ENCODE measurements at regions not wholly inside any gene's neighbourhood (a gene's known extent, or its start where the extent isn't known, plus 50 kb on each side); places are given as distances from the start of the nearest gene placed in this dataset.
"Not testable (repeated sequence)": the region's sequence is repeated elsewhere in the genome, so short reads cannot be mapped to it uniquely, and the experiment has no call there.

- H3K27ac ChIP-seq (ENCODE audit: insufficient read depth, low read length); DNase-seq; intact Hi-C loops (cut with micrococcal nuclease); H3K27me3 ChIP-seq (ENCODE audit: control insufficient read depth, insufficient read depth, low read length); H3K9me1 ChIP-seq (ENCODE audit: insufficient read depth, low read length); H3K4me2 ChIP-seq (ENCODE audit: low read depth, low read length); H3K4me3 ChIP-seq (ENCODE audit: insufficient read depth, low read depth, low read length); H3K18ac ChIP-seq (ENCODE audit: low read depth, low read length); ATAC-seq (ENCODE audit: low read depth); H3K36me3 ChIP-seq (ENCODE audit: control insufficient read depth, insufficient read depth, low read length); H3K56ac ChIP-seq (ENCODE audit: extremely low read depth, insufficient read depth, low read length); H3K23ac ChIP-seq (ENCODE audit: low read depth, low read length); in situ Hi-C loops (cut with MboI; ENCODE audit: low sequenced_read_pairs); H2BK20ac ChIP-seq (ENCODE audit: low read depth, low read length); H2AK9ac ChIP-seq (replicated peaks; ENCODE audit: low read depth, low read length, poor library complexity); dilution Hi-C loops (cut with HindIII; ENCODE audit: low sequenced_read_pairs, unreplicated experiment); H4K5ac ChIP-seq (ENCODE audit: low read depth, low read length); CTCF ChIA-PET; H3K4me1 ChIP-seq (ENCODE audit: control insufficient read depth, insufficient read depth, low read length); POLR2A ChIA-PET (ENCODE audit: unreplicated experiment); H2AFZ ChIP-seq (replicated peaks; ENCODE audit: low read length, poor library complexity); H3K9ac ChIP-seq (ENCODE audit: low read depth, low read length); H3K4ac ChIP-seq (ENCODE audit: low read depth, low read length); H3K14ac ChIP-seq (replicated peaks; ENCODE audit: low read depth, low read length); BruUV-seq (replicated peaks); H4K8ac ChIP-seq (ENCODE audit: low read depth in 2 of 2, low read length in 2 of 2); H2BK15ac ChIP-seq (ENCODE audit: low read depth, low read length); H2AK5ac ChIP-seq (ENCODE audit: low read depth, low read length); H2BK5ac ChIP-seq (ENCODE audit: low read depth, low read length, poor library complexity, severe bottlenecking); H4K91ac ChIP-seq (ENCODE audit: insufficient read depth, low read depth, low read length); H3K9me3 ChIP-seq (ENCODE audit: control insufficient read depth, insufficient read depth, low read length); H3K79me1 ChIP-seq (ENCODE audit: low read depth in 1 of 2, low read length in 2 of 2); H4K20me1 ChIP-seq (ENCODE audit: insufficient read depth, low read length); H2BK120ac ChIP-seq (ENCODE audit: low read depth, low read length): not testable (repeated sequence)
- WGBS, 2 experiments (ENCODE audit: extremely low coverage in 2 of 2, insufficient read length in 1 of 2) = no CpG with 5 or more reads among the region's 2 CpGs
Measured at GRCh38 chr4:115452229-115452628, 338.8 kb upstream of the NDST4 start.

All from IMR-90 (cell line).